GM21447 (cell line): ENCODE measurements at regions not wholly inside any gene's neighbourhood (a gene's known extent, or its start where the extent isn't known, plus 50 kb on each side); places are given as distances from the start of the nearest gene placed in this dataset.
A peak's percentile ranks its signal among the peaks of the same experiment; 100 is the strongest.

Experiments
- ATAC-seq: cut with Tn5 transposase; IDR thresholded peaks from one replicate; pipeline ENCODE4 v1.9.1; 2021; ENCODE audit not compliant: unreplicated experiment

DNA sequence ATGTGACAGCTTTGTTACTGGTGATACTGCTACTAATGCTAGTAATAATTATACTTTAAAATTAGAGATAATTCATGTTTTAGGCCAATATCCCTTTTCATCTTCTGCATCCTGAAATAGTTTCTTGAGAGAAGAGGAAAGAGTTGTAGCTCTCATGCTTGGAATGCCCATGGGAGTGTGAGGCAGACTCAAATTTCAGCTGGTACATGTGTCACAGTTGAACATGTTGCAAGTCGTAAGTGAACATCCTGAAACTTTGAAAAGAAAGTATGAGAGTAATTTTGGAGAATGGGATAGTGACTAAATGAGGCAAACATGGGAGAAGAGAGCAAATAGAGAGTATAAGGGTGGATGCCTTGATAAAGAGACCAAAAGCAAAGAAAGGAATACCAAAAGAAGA is 168.0 kb downstream of the TMTC3 start:
- no peak for ATAC-seq

DNA sequence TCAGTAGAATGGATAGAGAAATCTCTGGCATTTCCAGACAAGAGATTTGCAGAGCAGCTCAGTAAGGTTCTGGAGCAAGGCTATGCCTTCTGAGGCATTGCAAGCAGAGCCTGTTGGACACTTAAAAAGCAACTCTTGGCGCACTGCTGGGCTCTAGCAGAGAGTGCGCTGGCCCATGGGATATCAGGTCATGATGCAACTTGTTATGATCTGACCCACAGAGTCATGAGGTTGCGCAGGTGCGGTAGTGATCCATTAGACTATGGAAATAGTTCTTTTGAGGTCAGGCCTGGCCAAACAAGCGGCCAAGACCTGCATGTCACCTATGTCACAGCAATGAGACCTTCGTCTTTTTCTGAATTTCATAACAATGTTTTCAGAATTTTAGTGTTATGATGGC is 168.6 kb downstream of the TMTC3 start:
- ATAC-seq = no peak

DNA sequence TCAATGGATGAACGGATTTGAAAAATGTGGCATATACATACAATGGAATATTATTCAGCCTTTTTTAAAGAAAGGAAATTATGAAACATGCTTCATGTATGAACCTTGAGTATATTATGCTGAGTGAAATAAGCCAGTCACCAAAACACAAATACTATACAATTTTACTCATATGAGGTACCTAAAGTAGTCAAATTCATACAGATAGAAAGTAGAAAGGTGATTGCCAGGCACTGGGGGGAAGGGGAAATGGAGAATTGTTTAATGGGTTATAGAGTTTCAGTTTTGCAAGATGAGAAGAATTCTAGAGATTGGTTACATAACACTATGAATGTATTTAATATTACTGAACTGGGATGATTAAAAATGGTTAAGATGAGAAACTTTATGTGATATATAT is 171.4 kb downstream of the TMTC3 start:
- ATAC-seq = no peak

DNA sequence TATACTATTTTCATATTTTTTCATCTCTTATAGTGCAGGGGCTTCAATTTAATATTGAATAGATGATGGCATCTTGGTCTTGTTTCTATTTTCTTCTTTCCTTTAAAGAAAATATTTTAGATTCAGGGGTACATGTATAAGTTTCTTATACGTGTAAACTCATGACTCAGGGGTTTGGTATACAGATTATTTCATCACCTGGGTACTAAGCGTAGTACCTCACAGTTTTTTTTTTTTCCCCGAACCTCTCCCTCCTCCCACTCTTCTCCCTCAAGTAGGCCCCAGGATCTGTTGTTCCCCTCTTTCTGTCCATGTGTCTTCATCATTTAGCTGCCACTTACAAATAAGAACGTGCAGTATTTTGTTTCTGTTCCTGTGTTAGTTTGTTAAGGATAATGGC is 172.6 kb downstream of the TMTC3 start:
- ATAC-seq = no peak

DNA sequence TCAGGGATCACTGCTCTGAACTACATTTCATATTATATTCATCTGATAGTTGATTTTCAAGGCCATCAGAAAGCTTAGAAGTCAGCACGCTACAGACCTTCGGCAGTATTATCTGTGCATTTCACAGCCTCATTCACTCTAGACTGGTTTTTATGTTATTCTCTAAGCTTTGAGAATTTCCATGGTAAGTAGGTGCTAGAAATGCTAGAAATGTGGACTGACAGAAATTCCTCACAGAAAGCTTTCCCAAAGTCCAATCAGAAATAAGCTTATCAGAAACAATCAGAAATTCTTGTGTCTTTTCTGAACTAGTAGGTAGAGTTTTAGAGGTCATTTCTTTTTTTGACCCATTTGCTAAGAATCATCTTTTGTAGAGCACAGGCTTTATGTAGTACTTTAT is 176.6 kb downstream of the TMTC3 start:
- ATAC-seq = no peak

DNA sequence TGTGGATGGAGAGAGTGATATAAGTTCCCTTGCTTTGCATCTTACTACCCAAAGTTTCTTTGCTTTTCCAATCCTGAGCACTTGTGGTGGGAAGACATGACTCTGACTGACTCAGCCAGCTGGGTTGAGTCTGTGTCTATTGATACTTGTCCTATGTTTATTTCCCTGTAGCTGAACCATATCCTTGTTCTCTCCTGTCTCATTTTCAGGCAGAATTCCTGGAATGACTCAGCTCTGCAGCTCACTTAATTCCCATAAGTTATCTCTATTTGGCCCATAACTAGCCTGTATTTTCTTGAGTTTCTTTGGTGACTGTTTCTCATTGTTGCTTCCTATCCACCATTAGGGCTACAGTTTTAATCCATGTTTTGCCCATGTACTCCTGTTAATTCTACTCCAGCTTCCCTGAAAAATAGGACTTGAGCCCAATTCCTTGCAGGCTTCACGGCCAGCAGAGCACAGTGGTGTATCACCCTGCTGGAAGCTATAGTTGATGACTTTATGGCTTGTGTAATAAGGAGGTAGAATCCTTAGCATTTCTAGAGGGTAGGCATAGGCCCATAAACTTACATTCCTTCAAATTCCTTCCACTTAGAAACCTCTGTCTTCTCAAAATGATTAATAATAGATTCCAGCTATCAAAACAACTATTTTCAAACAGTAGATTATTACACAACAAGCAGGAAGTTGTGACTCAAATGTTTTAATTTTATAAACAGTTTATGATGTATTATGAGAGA is 183.1 kb downstream of the TMTC3 start:
- no peak for ATAC-seq

DNA sequence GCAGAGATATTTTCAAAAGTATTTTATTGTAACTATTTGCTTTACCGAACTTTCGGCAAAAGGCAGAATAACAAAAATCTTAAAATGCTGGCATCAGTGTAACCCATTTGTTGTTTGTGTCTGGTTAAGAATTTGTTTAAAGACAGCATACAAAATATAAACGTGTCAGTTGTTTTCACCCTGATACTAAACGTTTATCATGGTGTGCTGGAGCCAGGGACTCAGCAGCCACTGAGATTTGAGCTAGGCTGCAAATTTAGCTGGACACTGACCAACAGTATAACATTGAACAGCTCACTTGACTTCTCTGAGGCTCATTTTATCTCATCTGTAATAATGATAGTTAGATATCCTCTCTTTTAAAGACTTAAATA is 183.7 kb downstream of the TMTC3 start:
- ATAC-seq = no peak

DNA sequence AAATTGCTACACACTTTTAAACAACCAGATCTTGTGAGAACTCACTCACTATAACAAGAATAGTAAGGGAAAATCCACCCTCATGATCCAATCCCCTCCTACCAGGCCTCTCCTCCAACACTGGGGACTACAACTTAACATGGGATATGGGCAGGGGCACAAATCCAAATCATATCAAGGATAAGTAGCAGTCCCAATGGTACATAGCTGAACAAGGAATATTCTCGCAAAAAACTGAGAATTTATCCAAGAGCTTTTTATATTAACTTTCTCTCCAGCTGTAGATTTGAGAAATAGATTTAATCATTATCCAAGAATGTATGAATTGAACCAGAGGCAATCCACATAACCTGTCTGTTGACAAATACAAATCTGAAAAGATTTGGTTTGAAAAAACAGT is 185.2 kb downstream of the TMTC3 start:
- no peak for ATAC-seq

DNA sequence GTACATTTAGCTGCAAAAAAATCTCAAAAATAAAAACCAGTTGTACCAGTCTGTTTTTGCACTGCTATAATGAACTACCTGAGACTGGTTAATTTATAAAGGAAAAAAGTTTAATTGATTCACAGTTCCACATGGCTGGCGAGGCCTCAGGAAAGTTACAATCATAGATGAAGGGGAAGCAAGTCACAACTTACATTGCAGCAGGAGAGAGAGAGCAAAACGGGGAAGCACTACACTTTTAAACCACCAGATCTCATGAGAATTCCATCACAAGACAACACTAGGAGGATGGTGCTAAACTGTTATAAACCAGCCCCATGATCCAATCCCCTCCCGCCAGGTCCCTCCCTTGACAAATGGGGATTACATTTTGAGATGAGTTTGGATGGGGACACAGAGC is 186.0 kb downstream of the TMTC3 start:
- ATAC-seq = no peak

DNA sequence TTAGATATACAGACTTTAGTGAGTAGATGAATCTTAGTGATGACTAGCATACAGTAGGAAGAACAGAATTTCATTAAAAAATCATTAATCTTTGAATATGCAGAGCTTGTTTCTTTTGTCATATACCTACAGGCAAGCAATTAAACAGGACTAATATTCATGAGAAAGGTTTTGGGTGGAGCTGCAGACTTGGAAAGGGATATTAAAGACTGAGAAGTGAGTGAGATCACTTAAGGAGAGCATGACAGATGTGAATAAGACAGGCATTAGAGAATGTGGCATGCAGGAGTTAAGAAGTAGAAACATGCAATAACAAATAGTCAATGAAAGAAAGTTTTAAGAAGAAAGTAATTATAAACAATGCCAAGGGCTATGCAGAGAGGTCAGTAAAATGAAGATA is 187.7 kb downstream of the TMTC3 start:
- no peak for ATAC-seq

DNA sequence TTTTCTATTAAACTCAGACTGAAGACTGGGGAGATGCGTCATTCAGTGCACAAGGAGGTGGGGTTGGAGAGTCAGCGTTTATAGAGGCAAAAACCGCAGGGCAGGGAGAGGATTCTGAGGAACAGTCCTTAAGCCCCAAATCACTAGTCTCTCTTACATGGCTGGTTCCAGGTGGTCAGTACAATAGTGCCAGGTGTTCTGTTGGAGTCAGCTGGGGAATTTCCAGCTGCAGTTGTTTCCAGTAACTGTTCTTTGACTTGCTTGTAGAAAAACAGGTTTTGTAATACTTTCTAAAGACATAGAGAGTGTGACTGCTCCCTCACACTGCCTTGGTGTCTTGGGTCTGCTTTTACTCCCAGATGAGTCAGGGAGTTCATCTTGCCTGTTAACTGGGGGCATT is 192.2 kb downstream of the TMTC3 start:
- ATAC-seq = peak; percentile 57

DNA sequence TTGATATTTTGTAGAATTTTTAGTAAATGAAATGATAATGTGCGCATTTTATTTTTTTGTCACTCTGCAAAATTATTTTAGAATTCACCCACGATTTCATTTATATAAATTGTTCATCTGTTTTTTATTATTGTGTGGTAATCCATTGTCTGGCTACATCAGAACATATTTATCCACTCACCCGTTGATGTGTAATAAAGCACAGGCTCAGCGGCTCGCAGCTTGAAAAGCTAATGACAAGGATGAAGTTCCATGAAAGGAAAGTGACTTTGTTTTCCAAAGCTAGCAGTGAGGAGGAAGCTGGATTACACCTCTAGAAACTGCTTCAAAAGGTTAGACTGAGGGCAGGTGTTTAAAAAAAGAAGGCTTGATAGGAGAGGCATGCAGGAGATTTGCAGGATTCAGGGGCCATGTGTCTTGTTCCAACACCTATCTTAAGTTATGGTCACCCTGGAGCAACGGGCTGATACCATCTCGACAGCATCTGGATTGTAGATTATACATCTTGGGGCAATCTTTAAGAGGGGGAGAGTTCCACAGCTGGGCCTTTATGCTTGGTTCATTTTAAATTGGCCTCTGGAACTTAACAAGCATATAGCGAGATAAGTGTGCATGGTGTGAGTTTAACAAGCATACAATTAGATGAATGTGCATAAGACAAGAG is 194.1 kb downstream of the TMTC3 start:
- ATAC-seq = no peak

DNA sequence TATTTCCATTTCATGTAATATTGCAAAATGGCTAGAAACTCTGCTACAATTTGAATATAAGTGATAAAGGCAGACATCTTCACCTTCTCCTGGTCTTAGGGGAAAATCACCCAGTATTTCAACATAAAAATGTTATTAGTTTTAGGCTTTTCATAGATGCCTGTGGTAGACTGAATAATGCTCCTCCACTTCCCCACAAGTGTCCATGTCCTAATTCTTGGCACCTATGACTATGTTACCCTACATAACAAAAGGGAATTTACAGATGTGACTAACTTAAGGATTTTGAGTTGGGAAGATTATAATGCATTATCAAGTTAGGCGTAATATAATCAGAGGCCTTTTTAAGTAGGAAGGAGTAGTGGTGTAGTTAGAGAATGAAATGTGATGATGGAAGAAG is 196.4 kb downstream of the TMTC3 start:
- ATAC-seq = no peak

DNA sequence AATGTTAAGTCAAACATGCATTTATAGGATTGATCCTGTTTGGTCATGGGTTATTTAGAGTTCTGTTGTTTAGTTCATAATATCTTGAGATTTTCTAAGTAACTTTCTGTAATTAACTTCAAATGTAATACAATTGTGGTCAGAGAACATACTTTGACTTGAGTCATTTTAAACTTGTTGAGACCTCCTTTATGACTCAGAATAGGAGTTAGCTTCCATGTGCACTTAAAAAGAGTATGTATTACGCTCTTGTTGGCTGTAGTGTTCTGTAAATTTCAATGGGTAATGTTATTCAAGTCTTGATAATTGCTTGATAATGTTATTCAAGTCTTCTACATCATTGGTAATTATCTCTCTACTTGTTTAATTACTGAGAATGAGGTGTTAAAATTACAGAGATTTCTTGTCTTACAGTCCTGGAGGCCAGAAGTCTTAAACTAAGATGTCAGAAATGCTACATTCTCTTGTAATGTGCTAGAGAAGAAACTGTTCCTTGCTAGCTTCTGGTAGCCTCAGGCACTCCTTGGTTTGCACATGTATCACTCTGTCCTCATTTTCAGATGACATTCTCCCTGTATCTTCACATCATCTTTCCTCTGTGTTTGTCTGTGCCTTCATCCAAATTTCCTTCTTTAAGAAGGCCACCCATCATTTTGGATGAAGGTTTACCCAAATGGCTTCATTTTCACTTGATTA is 197.3 kb downstream of the TMTC3 start:
- no peak for ATAC-seq

DNA sequence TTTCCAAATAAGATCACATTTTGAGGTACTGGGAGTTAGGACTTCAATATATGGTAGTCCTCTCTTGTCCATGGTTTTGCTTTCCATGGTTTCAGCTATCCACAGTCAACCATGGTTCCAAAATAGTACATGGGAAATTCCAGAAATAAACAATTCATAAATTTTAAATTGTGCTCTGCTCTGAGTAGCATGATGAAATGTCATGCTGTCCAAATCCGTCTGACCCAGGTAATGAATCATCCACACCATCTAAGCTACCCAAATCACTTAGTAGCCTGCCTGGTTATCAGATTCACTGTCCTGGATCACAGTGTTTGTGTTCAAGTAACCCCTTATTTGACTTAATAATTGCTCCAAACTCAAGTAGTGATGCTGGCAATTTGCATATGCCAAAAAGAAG is 197.9 kb downstream of the TMTC3 start:
- no peak for ATAC-seq

DNA sequence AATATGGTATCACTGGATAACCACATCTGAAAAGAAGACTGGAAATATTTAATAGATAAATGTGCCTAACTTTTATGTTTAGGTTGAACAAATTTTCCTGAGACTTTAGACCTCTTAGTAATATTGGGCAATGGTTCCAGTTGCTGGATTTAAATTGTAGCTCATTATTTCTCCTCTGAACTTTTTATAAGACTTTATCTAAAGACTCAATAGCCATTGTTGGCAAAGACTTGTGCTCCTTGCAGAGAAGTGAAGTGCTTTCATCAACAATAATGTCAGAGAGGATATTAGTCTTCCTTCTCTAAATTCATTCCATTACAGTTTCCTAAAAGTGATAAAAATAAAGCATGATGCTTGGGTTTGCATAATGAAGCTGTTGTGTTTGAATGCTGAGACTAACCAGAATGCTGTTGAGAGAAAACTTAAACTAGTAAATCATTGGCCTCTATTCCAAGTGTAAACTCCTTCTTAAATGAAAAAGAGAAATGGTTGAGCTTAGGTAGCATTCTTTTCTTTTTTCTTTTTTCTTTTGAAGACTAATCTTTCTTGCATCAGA is 200.2 kb downstream of the TMTC3 start:
- ATAC-seq = no peak

DNA sequence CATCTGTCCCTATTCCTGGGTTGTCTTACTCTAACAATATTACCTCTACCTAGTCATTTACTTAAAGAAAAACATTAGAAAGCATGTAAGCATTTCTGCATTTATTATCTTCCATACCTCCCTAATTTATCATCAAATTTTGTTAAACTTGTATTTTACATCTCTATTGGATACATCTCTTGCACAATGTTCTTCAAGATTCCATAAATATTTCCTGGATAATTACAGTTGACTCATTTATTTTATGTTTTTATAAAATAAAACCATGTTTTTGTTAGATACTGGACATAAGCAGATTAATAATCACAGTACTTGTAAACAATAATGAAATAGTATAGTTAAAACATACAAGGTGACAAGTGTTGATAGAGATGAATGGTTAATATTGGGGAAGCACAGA is 209.0 kb downstream of the TMTC3 start:
- ATAC-seq = no peak

DNA sequence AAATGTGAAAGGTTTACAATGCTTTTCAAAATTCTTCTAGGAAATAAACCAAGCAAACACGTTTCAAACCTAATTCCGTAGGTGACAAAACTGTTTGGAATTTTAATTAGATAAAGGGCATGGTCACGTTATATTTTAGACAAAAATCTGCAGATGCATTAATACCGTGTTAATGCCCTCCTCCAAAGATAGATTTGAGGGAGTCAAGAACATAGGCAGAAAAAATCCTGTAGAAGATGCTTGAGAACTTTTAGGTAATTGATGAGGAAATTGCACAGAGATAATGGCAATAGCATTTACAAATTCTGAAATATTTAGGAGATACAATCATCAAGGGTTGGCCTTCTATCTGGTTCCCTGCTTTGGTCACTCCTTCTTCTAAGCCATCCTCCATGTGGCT is 212.6 kb downstream of the TMTC3 start:
- no peak for ATAC-seq

DNA sequence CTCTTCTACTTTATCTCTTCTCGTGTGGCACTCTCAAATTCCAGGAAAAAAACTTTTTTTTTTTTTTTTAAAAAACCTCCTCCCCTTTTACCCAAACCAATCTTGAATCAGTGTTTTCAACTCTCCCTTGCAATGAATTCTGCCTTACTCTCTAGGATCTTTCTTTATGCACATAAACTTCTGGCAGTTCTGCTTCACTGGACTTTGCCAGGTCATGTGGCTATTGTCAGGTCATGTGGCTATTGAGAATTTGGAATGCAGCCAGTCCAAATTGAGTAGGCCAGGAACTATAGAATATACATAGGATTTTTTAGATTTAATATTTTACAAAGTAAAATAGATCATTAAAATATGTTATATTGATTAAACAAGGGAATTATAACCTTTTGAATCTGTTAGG is 218.2 kb downstream of the TMTC3 start:
- no peak for ATAC-seq

DNA sequence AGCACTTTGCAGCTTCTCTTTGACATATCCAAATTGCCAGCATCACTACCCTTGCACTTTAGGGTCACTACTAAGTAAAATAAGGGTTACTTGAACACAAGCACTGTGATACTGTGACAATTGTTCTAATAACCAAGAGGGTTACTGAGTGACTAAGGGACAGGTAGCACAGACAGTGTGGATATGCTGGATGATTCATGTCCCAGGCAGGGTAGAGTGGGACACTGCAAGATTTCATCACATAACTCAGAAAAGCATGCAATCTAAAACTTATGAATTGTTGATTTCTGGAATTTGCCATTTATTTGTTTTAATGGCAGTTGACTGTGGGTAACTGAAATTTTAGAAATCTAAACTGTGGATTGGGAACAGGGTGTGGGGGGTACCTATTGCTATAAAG is 218.8 kb downstream of the KITLG start:
- ATAC-seq = no peak

DNA sequence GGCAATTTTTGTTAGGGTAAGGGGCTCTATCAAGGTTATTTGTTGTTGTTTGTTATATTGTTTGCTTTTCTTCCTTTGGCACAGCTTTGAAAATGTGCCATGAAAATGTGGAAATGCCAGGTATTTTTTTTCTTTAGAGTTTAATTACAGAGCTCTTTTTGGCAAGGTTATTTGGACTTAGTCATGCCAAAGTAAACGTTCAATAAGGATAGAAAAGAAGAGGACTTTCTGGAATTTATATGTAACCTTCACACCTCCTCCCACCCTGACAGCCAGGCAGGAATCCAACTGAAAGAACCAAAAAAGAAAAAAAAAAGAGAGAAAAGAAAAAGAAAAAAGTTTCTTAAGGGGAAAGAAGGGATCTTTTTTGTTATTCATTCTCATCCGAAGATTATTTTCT is 217.8 kb downstream of the KITLG start:
- no peak for ATAC-seq

DNA sequence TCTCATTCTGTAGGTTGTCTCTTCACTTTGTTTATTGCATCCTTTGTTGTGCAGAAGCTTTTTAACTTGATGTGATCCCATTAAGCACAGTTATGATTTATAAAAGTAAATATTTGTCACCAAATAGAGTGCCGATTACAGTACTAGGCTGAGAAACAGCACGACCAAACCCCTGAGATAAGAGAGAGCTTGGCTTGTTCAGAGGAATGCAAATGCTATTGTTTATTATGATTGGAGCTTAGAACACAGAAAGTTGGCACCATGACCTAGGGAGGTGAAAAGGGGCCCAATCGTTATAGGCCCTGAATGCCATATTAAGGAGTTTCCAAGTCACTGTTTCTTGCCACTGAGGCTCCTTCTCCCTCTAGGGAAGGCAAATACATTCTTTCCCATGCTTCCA is 214.9 kb downstream of the KITLG start:
- no peak for ATAC-seq
